ENCODE measurements at regions not wholly inside any gene's neighbourhood (a gene's known extent, or its start where the extent isn't known, plus 50 kb on each side); places are given as distances from the start of the nearest gene placed in this dataset.

GRCh38 chr22:48178536-48178935, 1416.1 kb downstream of the TBC1D22A start:
- H3K79me2 ChIP-seq (replicated peaks; ENCODE audit: insufficient read depth), result no peaks in the 10 kb centered on the region
- H3K4me2 ChIP-seq, result no peak overlapping the region
- H3K36me3 ChIP-seq (ENCODE audit: insufficient read depth), result no peaks in the 10 kb centered on the region
- Mint-ChIP-seq H3K4me1 (no peaks in the 10 kb centered on the region; the same call in 2 of the 3 replicates), H3K9me3 (no peaks in the 10 kb centered on the region; the same call in 2 of the 3 replicates), H3K4me3 (no peak overlapping the region), H3K27ac (no peak overlapping the region), H3K27me3 (ENCODE audit: insufficient read depth, low read depth, poor library complexity) (peaks cover 12% of the 10 kb centered on the region), H3K36me3 (ENCODE audit: low read depth) (no peaks in the 10 kb centered on the region; the same call in 2 of the 3 replicates)
- H4K20me1 ChIP-seq (replicated peaks; ENCODE audit: insufficient read depth), result no peaks in the 10 kb centered on the region
- TF ChIP-seq CREB1 (CRISPR knock-in tag; IDR thresholded peaks at IDR 0.05; ENCODE audit: low read depth) (no peak), EZH2phosphoT487 (IDR thresholded peaks at IDR 0.05; ENCODE audit: unreplicated experiment) (no peak), POLR2AphosphoS5 (IDR thresholded peaks at IDR 0.05; ENCODE audit: low read depth) (no peak), ZNF331 (CRISPR knock-in tag; IDR thresholded peaks at IDR 0.05; ENCODE audit: low read depth) (no peak), STAT1 (IDR thresholded peaks at IDR 0.05; ENCODE audit: unreplicated experiment) (no peak), EZH2 (IDR thresholded peaks at IDR 0.05; ENCODE audit: low read depth, unreplicated experiment) (no peak), ETS1 (IDR thresholded peaks at IDR 0.05) (no peak)
- H3K9me2 ChIP-seq (ENCODE audit: insufficient read depth), result no peaks in the 10 kb centered on the region
- H2AFZ ChIP-seq, result no peak overlapping the region
- no peak overlapping the region for H3K4me3 ChIP-seq
- no peak overlapping the region for H3K27ac ChIP-seq (ENCODE audit: low read depth)
- ATAC-seq (no peak), DNase-seq (ENCODE audit: low spot score) (no peak)
- H3K27me3 ChIP-seq (ENCODE audit: insufficient read depth), result no peaks in the 10 kb centered on the region
- H3F3A ChIP-seq (replicated peaks; ENCODE audit: low read depth), result no peaks in the 10 kb centered on the region
- H3K4me1 ChIP-seq (ENCODE audit: insufficient read depth), result no peaks in the 10 kb centered on the region

GRCh38 chr22:48177631-48178030, 1415.2 kb downstream of the TBC1D22A start:
- DNase-seq (ENCODE audit: low spot score), result no peak
- TF ChIP-seq JUNB (IDR thresholded peaks at IDR 0.05; ENCODE audit: unreplicated experiment) (no peak), ZNF462 (CRISPR knock-in tag; IDR thresholded peaks at IDR 0.05) (no peak), NANOG (IDR thresholded peaks at IDR 0.05; ENCODE audit: borderline replicate concordance) (no peak), CTCF (conservative IDR thresholded peaks at IDR 0.05; ENCODE audit: low read depth in 2 of 2) (no peak)

More at GRCh38 chr22:48177631-48178030, 1415.2 kb downstream of the TBC1D22A start:
- H3K27me3 Mint-ChIP-seq (ENCODE audit: insufficient read depth, low read depth, poor library complexity), result peaks cover 12% of the 10 kb centered on the region
- no peak overlapping the region for H3K4me3 ChIP-seq
- no peaks in the 10 kb centered on the region; the same call in 2 of the 3 replicates for H3K9me3 Mint-ChIP-seq
- H3K79me2 ChIP-seq (replicated peaks; ENCODE audit: insufficient read depth), result no peaks in the 10 kb centered on the region
- H3K4me1 ChIP-seq (ENCODE audit: insufficient read depth), result no peaks in the 10 kb centered on the region
- H3K4me2 ChIP-seq, result no peak overlapping the region
- no peaks in the 10 kb centered on the region for H3K36me3 ChIP-seq (ENCODE audit: insufficient read depth)
- H2AFZ ChIP-seq, result no peak overlapping the region
- no peak overlapping the region for H3K27ac ChIP-seq (ENCODE audit: low read depth)
- H3K27me3 ChIP-seq (ENCODE audit: insufficient read depth), result no peaks in the 10 kb centered on the region
- no peaks in the 10 kb centered on the region for H3K9me2 ChIP-seq (ENCODE audit: insufficient read depth)
- H4K20me1 ChIP-seq (replicated peaks; ENCODE audit: insufficient read depth), result no peaks in the 10 kb centered on the region
- no peak overlapping the region for H3K4me3 Mint-ChIP-seq
- ATAC-seq, result no peak
- no peaks in the 10 kb centered on the region; the same call in 2 of the 3 replicates for H3K36me3 Mint-ChIP-seq (ENCODE audit: low read depth)
- H3F3A ChIP-seq (replicated peaks; ENCODE audit: low read depth), result no peaks in the 10 kb centered on the region
- no peaks in the 10 kb centered on the region; the same call in 2 of the 3 replicates for H3K4me1 Mint-ChIP-seq
- H3K27ac Mint-ChIP-seq, result no peak overlapping the region

Measured in GM23338 (cell line).